Activated T-helper 17 cell treated with anti-CD3 and anti-CD28 coated beads, Interleukin-2, amount 50 U/mL, for 72 hours (primary cell): ENCODE measurements at regions not wholly inside any gene's neighbourhood (a gene's known extent, or its start where the extent isn't known, plus 50 kb on each side); places are given as distances from the start of the nearest gene placed in this dataset.
"Not testable (repeated sequence)": the region's sequence is repeated elsewhere in the genome, so short reads cannot be mapped to it uniquely, and the experiment has no call there.

Experiments
- ATAC-seq: fragments of 150-1000 bp; cut with Tn5 transposase; replicated peaks from 2 replicates; pipeline ENCODE4 v1.10.0; 2021; ENCODE audit warnings: mild to moderate bottlenecking, moderate library complexity
- H3K27ac Mint-ChIP-seq: one replicate; pipeline ENCODE4 v1.8.0; 2022; ENCODE audit warnings: mixed read lengths
- H3K27me3 Mint-ChIP-seq: one replicate; pipeline ENCODE4 v1.8.0; 2022; ENCODE audit warnings: mixed read lengths
- H3K36me3 Mint-ChIP-seq: one replicate; pipeline ENCODE4 v1.8.0; 2022; ENCODE audit warnings: low read depth, mild to moderate bottlenecking, mixed read lengths
- H3K4me1 Mint-ChIP-seq: one replicate; pipeline ENCODE4 v1.8.0; 2022; ENCODE audit warnings: mixed read lengths
- H3K4me3 Mint-ChIP-seq: one replicate; pipeline ENCODE4 v1.8.0; 2022; ENCODE audit warnings: mild to moderate bottlenecking, mixed read lengths
- H3K9me3 Mint-ChIP-seq: one replicate; pipeline ENCODE4 v1.8.0; 2022; ENCODE audit warnings: mixed read lengths

- not testable (repeated sequence) for ATAC-seq, H3K27me3 Mint-ChIP-seq, H3K27ac Mint-ChIP-seq, H3K36me3 Mint-ChIP-seq, H3K4me3 Mint-ChIP-seq, H3K4me1 Mint-ChIP-seq
- H3K9me3 Mint-ChIP-seq = peaks cover 12% of the 10 kb centered on the region
Measured at GRCh38 chr7:67642542-67642941, 645.9 kb downstream of the TYW1 start.

GRCh38 chr7:67644151-67644550, 647.5 kb downstream of the TYW1 start:
- H3K9me3 Mint-ChIP-seq = peaks cover 15% of the 10 kb centered on the region
- no peak overlapping the region for H3K27ac Mint-ChIP-seq
- no peaks in the 10 kb centered on the region for H3K4me1 Mint-ChIP-seq
- ATAC-seq = no peak
- H3K36me3 Mint-ChIP-seq = no peaks in the 10 kb centered on the region
- H3K27me3 Mint-ChIP-seq = no peaks in the 10 kb centered on the region
- no peak overlapping the region for H3K4me3 Mint-ChIP-seq

- ATAC-seq = no peak
- peaks cover 13% of the 10 kb centered on the region for H3K9me3 Mint-ChIP-seq
- H3K4me1 Mint-ChIP-seq = no peaks in the 10 kb centered on the region
- no peaks in the 10 kb centered on the region for H3K36me3 Mint-ChIP-seq
- no peak overlapping the region for H3K4me3 Mint-ChIP-seq
- H3K27ac Mint-ChIP-seq = no peak overlapping the region
- H3K27me3 Mint-ChIP-seq = peaks cover 4% of the 10 kb centered on the region
Measured at GRCh38 chr7:67652937-67653336, 656.3 kb downstream of the TYW1 start.

- no peak overlapping the region for H3K4me3 Mint-ChIP-seq
- H3K27me3 Mint-ChIP-seq = peaks cover 4% of the 10 kb centered on the region
- no peak for ATAC-seq
- H3K4me1 Mint-ChIP-seq = no peaks in the 10 kb centered on the region
- H3K9me3 Mint-ChIP-seq = peaks cover 11% of the 10 kb centered on the region
- H3K36me3 Mint-ChIP-seq = no peaks in the 10 kb centered on the region
- H3K27ac Mint-ChIP-seq = no peak overlapping the region
Measured at GRCh38 chr7:67653856-67654454, 657.3 kb downstream of the TYW1 start.

- Mint-ChIP-seq H3K27ac (no peak overlapping the region), H3K9me3 (peaks cover 10% of the 10 kb centered on the region), H3K4me1 (no peaks in the 10 kb centered on the region), H3K4me3 (no peak overlapping the region), H3K27me3 (peaks cover 4% of the 10 kb centered on the region), H3K36me3 (no peaks in the 10 kb centered on the region)
- no peak for ATAC-seq
Measured at GRCh38 chr7:67654642-67655041, 658.0 kb downstream of the TYW1 start.

- Mint-ChIP-seq H3K27me3 (peaks cover 4% of the 10 kb centered on the region), H3K4me1 (no peaks in the 10 kb centered on the region), H3K27ac (no peak overlapping the region), H3K9me3 (peaks cover 10% of the 10 kb centered on the region), H3K4me3 (no peak overlapping the region), H3K36me3 (no peaks in the 10 kb centered on the region)
- ATAC-seq = no peak
Measured at GRCh38 chr7:67655168-67655567, 658.5 kb downstream of the TYW1 start.

- Mint-ChIP-seq H3K4me1 (no peaks in the 10 kb centered on the region), H3K27me3 (peaks cover 4% of the 10 kb centered on the region), H3K27ac (no peak overlapping the region), H3K9me3 (peaks cover 8% of the 10 kb centered on the region), H3K4me3 (no peak overlapping the region), H3K36me3 (no peaks in the 10 kb centered on the region)
- no peak for ATAC-seq
Measured at GRCh38 chr7:67659091-67659490, 662.5 kb downstream of the TYW1 start.

- H3K27me3 Mint-ChIP-seq = no peaks in the 10 kb centered on the region
Measured at GRCh38 chr7:67662804-67663203, 666.2 kb downstream of the TYW1 start.

GRCh38 chr7:67663644-67664043, 667.0 kb downstream of the TYW1 start:
- Mint-ChIP-seq H3K4me3 (no peak overlapping the region), H3K9me3 (no peaks in the 10 kb centered on the region), H3K4me1 (no peaks in the 10 kb centered on the region), H3K27me3 (no peaks in the 10 kb centered on the region), H3K36me3 (no peaks in the 10 kb centered on the region), H3K27ac (no peak overlapping the region)
- no peak for ATAC-seq

More at GRCh38 chr7:67662804-67663203, 666.2 kb downstream of the TYW1 start:
- ATAC-seq = no peak
- Mint-ChIP-seq H3K4me3 (no peak overlapping the region), H3K36me3 (no peaks in the 10 kb centered on the region), H3K4me1 (no peaks in the 10 kb centered on the region), H3K27ac (no peak overlapping the region), H3K9me3 (no peaks in the 10 kb centered on the region)

- H3K4me3 Mint-ChIP-seq, H3K36me3 Mint-ChIP-seq, ATAC-seq, H3K9me3 Mint-ChIP-seq, H3K27me3 Mint-ChIP-seq, H3K4me1 Mint-ChIP-seq, H3K27ac Mint-ChIP-seq: not testable (repeated sequence)
Measured at GRCh38 chr7:67666359-67666758, 669.7 kb downstream of the TYW1 start.

GRCh38 chr7:67671006-67671548, 674.4 kb downstream of the TYW1 start:
- Mint-ChIP-seq H3K9me3 (peaks cover 10% of the 10 kb centered on the region), H3K36me3 (no peaks in the 10 kb centered on the region), H3K4me3 (no peak overlapping the region), H3K27me3 (no peaks in the 10 kb centered on the region), H3K27ac (no peak overlapping the region), H3K4me1 (no peaks in the 10 kb centered on the region)
- no peak for ATAC-seq

- Mint-ChIP-seq H3K4me1 (no peaks in the 10 kb centered on the region), H3K27ac (no peak overlapping the region), H3K27me3 (no peaks in the 10 kb centered on the region), H3K36me3 (no peaks in the 10 kb centered on the region), H3K4me3 (no peak overlapping the region), H3K9me3 (peaks cover 22% of the 10 kb centered on the region)
- ATAC-seq = no peak
Measured at GRCh38 chr7:67673861-67674260, 677.2 kb downstream of the TYW1 start.

GRCh38 chr7:67674862-67675261, 678.2 kb downstream of the TYW1 start:
- H3K4me1 Mint-ChIP-seq, ATAC-seq, H3K36me3 Mint-ChIP-seq, H3K4me3 Mint-ChIP-seq, H3K27ac Mint-ChIP-seq, H3K27me3 Mint-ChIP-seq: not testable (repeated sequence)
- peaks cover 22% of the 10 kb centered on the region for H3K9me3 Mint-ChIP-seq

- no peak for ATAC-seq
- no peak overlapping the region for H3K4me3 Mint-ChIP-seq
- no peaks in the 10 kb centered on the region for H3K4me1 Mint-ChIP-seq
- no peaks in the 10 kb centered on the region for H3K36me3 Mint-ChIP-seq
- no peak overlapping the region for H3K27ac Mint-ChIP-seq
- H3K27me3 Mint-ChIP-seq = no peaks in the 10 kb centered on the region
- H3K9me3 Mint-ChIP-seq = peaks cover 24% of the 10 kb centered on the region
Measured at GRCh38 chr7:67675971-67676370, 679.3 kb downstream of the TYW1 start.

GRCh38 chr7:67678419-67678818, 681.8 kb downstream of the TYW1 start:
- Mint-ChIP-seq H3K27ac (no peak overlapping the region), H3K4me1 (no peaks in the 10 kb centered on the region), H3K4me3 (no peak overlapping the region), H3K9me3 (peaks cover 23% of the 10 kb centered on the region), H3K27me3 (no peaks in the 10 kb centered on the region), H3K36me3 (no peaks in the 10 kb centered on the region)
- ATAC-seq = no peak

GRCh38 chr7:67683628-67684027, 687.0 kb downstream of the TYW1 start:
- Mint-ChIP-seq H3K4me3 (no peak overlapping the region), H3K9me3 (peaks cover 18% of the 10 kb centered on the region), H3K27ac (no peak overlapping the region), H3K36me3 (no peaks in the 10 kb centered on the region), H3K27me3 (no peaks in the 10 kb centered on the region), H3K4me1 (no peaks in the 10 kb centered on the region)
- no peak for ATAC-seq
